KMS-11 (cell line): ENCODE measurements at regions not wholly inside any gene's neighbourhood (a gene's known extent, or its start where the extent isn't known, plus 50 kb on each side); places are given as distances from the start of the nearest gene placed in this dataset.

Experiments
- H2AFZ ChIP-seq: fragments of 200-600 bp; sonication (generic); 2 replicates; pipeline ENCODE4 v1.6.1; 2016; ENCODE audit warnings: antibody characterized with exemption, mixed run types, low read depth
- H3K27ac ChIP-seq: fragments of 200-600 bp; sonication (generic); 2 replicates; pipeline ENCODE4 v1.6.1; 2016; ENCODE audit warnings: mild to moderate bottlenecking, mixed run types
- H3K27me3 ChIP-seq: fragments of 200-600 bp; sonication (generic); 2 replicates; pipeline ENCODE4 v1.6.1; 2017; ENCODE audit warnings: mild to moderate bottlenecking, low read depth, mixed run types, moderate library complexity; ENCODE audit not compliant: insufficient read depth
- H3K36me3 ChIP-seq: fragments of 200-600 bp; sonication (generic); 2 replicates; pipeline ENCODE4 v1.6.1; 2017; ENCODE audit warnings: mild to moderate bottlenecking, mixed run types; ENCODE audit not compliant: insufficient read depth
- H3K4me1 ChIP-seq: fragments of 200-600 bp; sonication (generic); 2 replicates; pipeline ENCODE4 v1.6.1; 2016; ENCODE audit warnings: mild to moderate bottlenecking, low read depth, mixed run types; ENCODE audit not compliant: poor library complexity, severe bottlenecking
- H3K4me2 ChIP-seq: fragments of 200-600 bp; sonication (generic); 2 replicates; pipeline ENCODE4 v1.7.0; 2016; ENCODE audit warnings: mild to moderate bottlenecking, mixed run types
- H3K4me3 ChIP-seq: fragments of 200-600 bp; sonication (generic); IDR thresholded peaks from 2 replicates; pipeline ENCODE4 v1.6.1; 2017; ENCODE audit warnings: low read depth, low read length, mixed read lengths; ENCODE audit not compliant: insufficient read depth
- H3K79me2 ChIP-seq: fragments of 200-600 bp; sonication (generic); 2 replicates; pipeline ENCODE4 v1.6.1; 2016; ENCODE audit warnings: low read depth, mixed run types; ENCODE audit not compliant: insufficient read depth
- H3K9ac ChIP-seq: fragments of 200-600 bp; sonication (generic); 2 replicates; pipeline ENCODE4 v1.6.1; 2016; ENCODE audit warnings: mild to moderate bottlenecking, mixed run types
- H4K20me1 ChIP-seq: fragments of 200-600 bp; sonication (generic); 2 replicates; pipeline ENCODE4 v1.6.1; 2016; ENCODE audit warnings: mild to moderate bottlenecking, mixed run types; ENCODE audit not compliant: insufficient read depth
- CTCF ChIP-seq: fragments of 200-600 bp; sonication (generic); conservative IDR thresholded peaks from 2 replicates; pipeline ENCODE4 v1.6.1; 2017; ENCODE audit warnings: low read depth, mild to moderate bottlenecking, antibody characterized with exemption, low read length, moderate library complexity, mixed read lengths

GRCh38 chr2:6645004-6645403, 220.7 kb downstream of the CMPK2 start:
- Histone ChIP-seq H3K4me1 (no peaks in the 10 kb centered on the region), H3K27me3 (no peaks in the 10 kb centered on the region), H3K9ac (no peak overlapping the region), H3K27ac (no peak overlapping the region), H4K20me1 (no peaks in the 10 kb centered on the region), H3K4me2 (no peak overlapping the region), H3K79me2 (no peaks in the 10 kb centered on the region), H3K36me3 (no peaks in the 10 kb centered on the region), H3K4me3 (no peak overlapping the region), H2AFZ (no peak overlapping the region)
- TF ChIP-seq CTCF, result no peak

GRCh38 chr2:6645672-6646071, 220.0 kb downstream of the CMPK2 start:
- Histone ChIP-seq H3K4me2 (no peak overlapping the region), H3K27ac (no peak overlapping the region), H2AFZ (no peak overlapping the region), H3K27me3 (no peaks in the 10 kb centered on the region), H3K4me1 (no peaks in the 10 kb centered on the region), H3K9ac (no peak overlapping the region), H4K20me1 (no peaks in the 10 kb centered on the region), H3K79me2 (no peaks in the 10 kb centered on the region), H3K4me3 (no peak overlapping the region), H3K36me3 (no peaks in the 10 kb centered on the region)
- TF ChIP-seq CTCF, result no peak

GRCh38 chr2:6647046-6647445, 218.7 kb downstream of the CMPK2 start:
- no peak overlapping the region for H2AFZ ChIP-seq
- H3K79me2 ChIP-seq, result no peaks in the 10 kb centered on the region
- H3K4me3 ChIP-seq, result no peak overlapping the region
- TF ChIP-seq CTCF, result no peak
- H4K20me1 ChIP-seq, result no peaks in the 10 kb centered on the region
- H3K36me3 ChIP-seq, result no peaks in the 10 kb centered on the region
- H3K9ac ChIP-seq, result no peak overlapping the region
- H3K27ac ChIP-seq, result no peak overlapping the region
- H3K27me3 ChIP-seq, result no peaks in the 10 kb centered on the region
- no peak overlapping the region for H3K4me2 ChIP-seq
- H3K4me1 ChIP-seq, result no peaks in the 10 kb centered on the region

- no peak overlapping the region for H3K4me3 ChIP-seq
- no peaks in the 10 kb centered on the region for H3K79me2 ChIP-seq
- H3K9ac ChIP-seq, result no peak overlapping the region
- H3K36me3 ChIP-seq, result no peaks in the 10 kb centered on the region
- H3K27me3 ChIP-seq, result no peaks in the 10 kb centered on the region
- no peak overlapping the region for H2AFZ ChIP-seq
- H3K27ac ChIP-seq, result no peak overlapping the region
- H3K4me1 ChIP-seq, result no peaks in the 10 kb centered on the region
- H4K20me1 ChIP-seq, result no peaks in the 10 kb centered on the region
- TF ChIP-seq CTCF, result no peak
- no peak overlapping the region for H3K4me2 ChIP-seq
Observed at GRCh38 chr2:6648596-6649247, 217.0 kb downstream of the CMPK2 start.
